HG03469 (cell line): ENCODE measurements at regions not wholly inside any gene's neighbourhood (a gene's known extent, or its start where the extent isn't known, plus 50 kb on each side); places are given as distances from the start of the nearest gene placed in this dataset.
"Not testable (repeated sequence)": the region's sequence is repeated elsewhere in the genome, so short reads cannot be mapped to it uniquely, and the experiment has no call there.

Experiments used
- ATAC-seq: cut with Tn5 transposase; IDR thresholded peaks from one replicate; pipeline ENCODE4 v1.9.1; 2021; ENCODE audit warnings: mild to moderate bottlenecking, moderate library complexity, moderate number of reproducible peaks; ENCODE audit not compliant: unreplicated experiment

- ATAC-seq: no peak
These were observed 375.5 kb downstream of the TCERG1L start for GRCh38 chr10:130935897-130936550.

GRCh38 chr10:130936851-130937250 is 374.7 kb downstream of the TCERG1L start:
- no peak for ATAC-seq

GRCh38 chr10:130938051-130938450 is 373.5 kb downstream of the TCERG1L start:
- ATAC-seq: no peak

GRCh38 chr10:130938891-130939290 is 372.6 kb downstream of the TCERG1L start:
- ATAC-seq: not testable (repeated sequence)

GRCh38 chr10:130941886-130942285 is 369.6 kb downstream of the TCERG1L start:
- no peak for ATAC-seq

GRCh38 chr10:130952086-130952485 is 359.4 kb downstream of the TCERG1L start:
- ATAC-seq: no peak

- no peak for ATAC-seq
These were observed 357.1 kb downstream of the TCERG1L start for GRCh38 chr10:130954326-130954905.

GRCh38 chr10:130956251-130956650 is 355.3 kb downstream of the TCERG1L start:
- no peak for ATAC-seq

GRCh38 chr10:130957423-130957822 is 354.1 kb downstream of the TCERG1L start:
- no peak for ATAC-seq

GRCh38 chr10:130958003-130958402 is 353.5 kb downstream of the TCERG1L start:
- no peak for ATAC-seq

- no peak for ATAC-seq
These were observed 352.4 kb downstream of the TCERG1L start for GRCh38 chr10:130958981-130959751.

GRCh38 chr10:130959752-130960195 is 351.7 kb downstream of the TCERG1L start:
- ATAC-seq: no peak

GRCh38 chr10:130960531-130960930 is 351.0 kb downstream of the TCERG1L start:
- ATAC-seq: no peak

GRCh38 chr10:130961506-130962239 is 349.8 kb downstream of the TCERG1L start:
- ATAC-seq: no peak

GRCh38 chr10:130962240-130963051 is 349.1 kb downstream of the TCERG1L start:
- no peak for ATAC-seq

- no peak for ATAC-seq
These were observed 348.5 kb downstream of the TCERG1L start for GRCh38 chr10:130963052-130963393.

- no peak for ATAC-seq
These were observed 347.6 kb downstream of the TCERG1L start for GRCh38 chr10:130963786-130964522.

- ATAC-seq: no peak
These were observed 346.8 kb downstream of the TCERG1L start for GRCh38 chr10:130964771-130965170.

GRCh38 chr10:130967161-130967560 is 344.4 kb downstream of the TCERG1L start:
- no peak for ATAC-seq

- no peak for ATAC-seq
These were observed 343.7 kb downstream of the TCERG1L start for GRCh38 chr10:130967784-130968183.
